OCI-LY1 (cell line): ENCODE measurements at regions not wholly inside any gene's neighbourhood (a gene's known extent, or its start where the extent isn't known, plus 50 kb on each side); places are given as distances from the start of the nearest gene placed in this dataset.

Source experiments
- H2AFZ ChIP-seq: fragments of 200-600 bp; sonication (generic), shearing (Covaris generic); 2 replicates; pipeline ENCODE4 v1.6.0; 2014; ENCODE audit warnings: antibody characterized with exemption, mild to moderate bottlenecking, low read length
- H3F3A ChIP-seq: fragments of 200-600 bp; sonication (generic), shearing (Covaris generic); 2 replicates; pipeline ENCODE4 v1.6.0; 2014; ENCODE audit warnings: mild to moderate bottlenecking, antibody characterized with exemption, low read length, moderate library complexity; ENCODE audit not compliant: insufficient read depth
- H3K27ac ChIP-seq: fragments of 200-600 bp; sonication (generic); 2 replicates; pipeline ENCODE4 v1.5.1; 2014; ENCODE audit warnings: low read length, mixed run types, mild to moderate bottlenecking, low read depth; ENCODE audit not compliant: poor library complexity, severe bottlenecking
- H3K27me3 ChIP-seq: fragments of 200-600 bp; sonication (generic); 2 replicates; pipeline ENCODE4 v1.6.0; 2014; ENCODE audit warnings: antibody characterized with exemption, mild to moderate bottlenecking, low read length, moderate library complexity; ENCODE audit not compliant: insufficient read depth
- H3K36me3 ChIP-seq: fragments of 200-600 bp; sonication (generic); 2 replicates; pipeline ENCODE4 v1.6.1; 2014; ENCODE audit warnings: mild to moderate bottlenecking, antibody characterized with exemption, low read length, moderate library complexity, mixed read lengths; ENCODE audit not compliant: insufficient read depth
- H3K4me1 ChIP-seq: fragments of 200-600 bp; sonication (generic); 2 replicates; pipeline ENCODE4 v1.5.1; 2014; ENCODE audit warnings: mild to moderate bottlenecking, low read length, moderate library complexity; ENCODE audit not compliant: insufficient read depth, severe bottlenecking
- H3K4me2 ChIP-seq: fragments of 200-600 bp; sonication (generic), shearing (Covaris generic); 2 replicates; pipeline ENCODE4 v1.6.1; 2014; ENCODE audit warnings: low read length
- H3K4me3 ChIP-seq: fragments of 200-600 bp; sonication (generic); 2 replicates; pipeline ENCODE4 v1.5.1; 2014; ENCODE audit warnings: low read length, low read depth, mild to moderate bottlenecking, mixed read lengths; ENCODE audit not compliant: poor library complexity, severe bottlenecking
- H3K79me2 ChIP-seq: fragments of 200-600 bp; shearing (Covaris generic); 2 replicates; pipeline ENCODE4 v1.6.1; 2016; ENCODE audit warnings: mixed run types, low read length, mixed read lengths; ENCODE audit not compliant: insufficient read depth
- H3K9ac ChIP-seq: fragments of 200-600 bp; sonication (generic), shearing (Covaris generic); 2 replicates; pipeline ENCODE4 v1.6.1; 2014; ENCODE audit warnings: mild to moderate bottlenecking, low read length, mixed read lengths
- H3K9me2 ChIP-seq: fragments of 200-600 bp; sonication (generic), shearing (Covaris generic); 2 replicates; pipeline ENCODE4 v1.6.1; 2014; ENCODE audit warnings: low read depth, mild to moderate bottlenecking, low read length, mixed read lengths
- H3K9me3 ChIP-seq: fragments of 200-600 bp; shearing (Covaris generic); 2 replicates; pipeline ENCODE4 v1.6.1; 2014; ENCODE audit warnings: low read length, mixed read lengths
- H4K20me1 ChIP-seq: fragments of 200-600 bp; sonication (generic), shearing (Covaris generic); 2 replicates; pipeline ENCODE4 v1.6.0; 2016; ENCODE audit warnings: mild to moderate bottlenecking, low read length; ENCODE audit not compliant: insufficient read depth
- CTCF ChIP-seq: fragments of 200-600 bp; sonication (generic), shearing (Covaris generic); IDR thresholded peaks from 2 replicates; pipeline ENCODE4 v1.5.1; 2017; ENCODE audit warnings: mild to moderate bottlenecking, antibody characterized with exemption, low read length, moderate library complexity, mixed read lengths
- EZH2 ChIP-seq: fragments of 200-600 bp; sonication (generic), shearing (Covaris generic); IDR thresholded peaks from 2 replicates; pipeline ENCODE4 v1.8.0; 2017; ENCODE audit warnings: borderline replicate concordance, mixed run types, mild to moderate bottlenecking, antibody characterized with exemption, low read length, moderate library complexity, mixed read lengths

GRCh38 chr9:116008278-116008677 lies 145.3 kb upstream of the PAPPA start:
- Histone ChIP-seq H2AFZ (no peak overlapping the region), H4K20me1 (no peaks in the 10 kb centered on the region), H3K79me2 (no peaks in the 10 kb centered on the region), H3K9me2 (no peaks in the 10 kb centered on the region), H3K9me3 (no peaks in the 10 kb centered on the region), H3K4me3 (no peak overlapping the region), H3K4me1 (no peaks in the 10 kb centered on the region), H3K4me2 (no peak overlapping the region), H3K36me3 (no peaks in the 10 kb centered on the region), H3K27ac (no peak overlapping the region), H3K9ac (no peak overlapping the region), H3K27me3 (no peaks in the 10 kb centered on the region), H3F3A (no peaks in the 10 kb centered on the region)
- TF ChIP-seq CTCF (no peak), EZH2 (no peak)

- no peak overlapping the region for H2AFZ ChIP-seq
- no peaks in the 10 kb centered on the region for H4K20me1 ChIP-seq
- H3K27ac ChIP-seq: no peak overlapping the region
- H3K9me3 ChIP-seq: no peaks in the 10 kb centered on the region
- no peaks in the 10 kb centered on the region for H3K36me3 ChIP-seq
- no peaks in the 10 kb centered on the region for H3K4me1 ChIP-seq
- no peaks in the 10 kb centered on the region for H3K9me2 ChIP-seq
- H3K9ac ChIP-seq: no peak overlapping the region
- H3K27me3 ChIP-seq: no peaks in the 10 kb centered on the region
- no peak overlapping the region for H3K4me2 ChIP-seq
- TF ChIP-seq EZH2 (no peak), CTCF (no peak)
- H3K79me2 ChIP-seq: no peaks in the 10 kb centered on the region
- no peak overlapping the region for H3K4me3 ChIP-seq
- H3F3A ChIP-seq: no peaks in the 10 kb centered on the region
Observed at GRCh38 chr9:116009420-116009819, 144.2 kb upstream of the PAPPA start.

GRCh38 chr9:116015855-116016254 lies 137.7 kb upstream of the PAPPA start:
- Histone ChIP-seq H3K9me3 (no peaks in the 10 kb centered on the region), H4K20me1 (no peaks in the 10 kb centered on the region), H2AFZ (no peak overlapping the region), H3K27me3 (no peaks in the 10 kb centered on the region), H3K4me1 (no peaks in the 10 kb centered on the region), H3F3A (no peaks in the 10 kb centered on the region), H3K4me2 (no peak overlapping the region), H3K79me2 (no peaks in the 10 kb centered on the region), H3K9ac (no peak overlapping the region), H3K4me3 (no peak overlapping the region), H3K27ac (no peak overlapping the region), H3K9me2 (no peaks in the 10 kb centered on the region), H3K36me3 (no peaks in the 10 kb centered on the region)
- TF ChIP-seq EZH2 (no peak), CTCF (no peak)
